NT2/D1 (cell line): ENCODE measurements at regions not wholly inside any gene's neighbourhood (a gene's known extent, or its start where the extent isn't known, plus 50 kb on each side); places are given as distances from the start of the nearest gene placed in this dataset.

Source experiments
- DNase-seq: peaks from one replicate; pipeline ENCODE4 v3.0.0-alpha.2; 2011; ENCODE audit warnings: low read depth, low spot score
- H3K27me3 ChIP-seq: 2 replicates; pipeline ENCODE4 v1.6.0; 2011; ENCODE audit warnings: mild to moderate bottlenecking; ENCODE audit not compliant: insufficient read length, insufficient read depth
- H3K36me3 ChIP-seq: 2 replicates; pipeline ENCODE4 v1.6.1; 2011; ENCODE audit warnings: mild to moderate bottlenecking, low read length, mixed read lengths; ENCODE audit not compliant: insufficient read depth, insufficient read length
- H3K4me1 ChIP-seq: 2 replicates; pipeline ENCODE4 v1.5.1; 2011; ENCODE audit not compliant: insufficient read depth, insufficient read length
- H3K4me3 ChIP-seq: 2 replicates; pipeline ENCODE4 v1.5.1; 2011; ENCODE audit warnings: low read depth; ENCODE audit not compliant: insufficient read length
- H3K9ac ChIP-seq: 2 replicates; pipeline ENCODE4 v1.6.0; 2011; ENCODE audit warnings: low read depth; ENCODE audit not compliant: insufficient read length
- H3K9me3 ChIP-seq: 2 replicates; pipeline ENCODE4 v1.5.1; 2011; ENCODE audit warnings: mild to moderate bottlenecking, low read length; ENCODE audit not compliant: insufficient read depth
- SUZ12 ChIP-seq: IDR thresholded peaks from 2 replicates; pipeline ENCODE4 v1.6.1; 2011; ENCODE audit not compliant: insufficient read length, insufficient read depth; ENCODE audit errors: extremely low read depth
- YY1 ChIP-seq: IDR thresholded peaks from 2 replicates; pipeline ENCODE4 v1.6.1; 2011; ENCODE audit not compliant: insufficient read length, insufficient read depth
- ZNF274 ChIP-seq: IDR thresholded peaks from 2 replicates; pipeline ENCODE4 v1.6.1; 2011; ENCODE audit warnings: mild to moderate bottlenecking, low read depth, low read length

DNA sequence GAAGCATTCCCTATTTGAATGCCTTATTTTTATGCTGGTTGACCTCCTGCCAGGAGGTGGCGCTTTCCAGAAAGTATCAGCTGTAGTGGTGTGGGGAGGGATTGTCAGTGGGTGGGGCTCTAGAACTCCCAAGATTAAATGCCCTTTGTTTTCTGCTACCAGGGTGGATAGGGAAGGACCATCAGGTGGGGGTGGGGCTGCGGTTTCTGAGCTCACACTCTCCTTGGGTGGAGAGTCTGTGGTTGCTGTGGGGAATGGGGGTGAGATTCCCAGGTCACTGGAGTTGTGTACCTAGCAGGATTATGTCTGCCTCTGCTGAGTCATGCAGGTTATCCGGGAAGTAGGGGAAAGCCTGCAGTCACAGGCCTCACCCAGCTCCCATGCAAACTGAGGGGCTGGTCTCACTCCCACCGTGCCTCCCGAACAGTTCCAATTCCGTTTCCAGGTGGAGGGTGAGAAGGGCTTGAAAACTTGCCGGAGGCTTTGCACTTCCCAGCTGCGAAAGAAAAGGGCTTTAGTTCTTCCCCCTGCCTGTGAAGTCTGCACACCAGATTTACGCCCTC lies 68.3 kb downstream of the ALG10B start:
- peaks cover 7% of the 10 kb centered on the region; the same call in 1 of the 2 replicates for H3K9me3 ChIP-seq
- H3K4me1 ChIP-seq = no peaks in the 10 kb centered on the region
- peak overlapping the region; percentile 70 for H3K9ac ChIP-seq
- H3K27me3 ChIP-seq = no peaks in the 10 kb centered on the region
- no peaks in the 10 kb centered on the region for H3K36me3 ChIP-seq
- peak overlapping the region; percentile 8 for H3K4me3 ChIP-seq
- no peak for TF ChIP-seq YY1
- TF ChIP-seq SUZ12 = no peak
- TF ChIP-seq ZNF274 = no peak
- DNase-seq = peak; percentile 32

DNA sequence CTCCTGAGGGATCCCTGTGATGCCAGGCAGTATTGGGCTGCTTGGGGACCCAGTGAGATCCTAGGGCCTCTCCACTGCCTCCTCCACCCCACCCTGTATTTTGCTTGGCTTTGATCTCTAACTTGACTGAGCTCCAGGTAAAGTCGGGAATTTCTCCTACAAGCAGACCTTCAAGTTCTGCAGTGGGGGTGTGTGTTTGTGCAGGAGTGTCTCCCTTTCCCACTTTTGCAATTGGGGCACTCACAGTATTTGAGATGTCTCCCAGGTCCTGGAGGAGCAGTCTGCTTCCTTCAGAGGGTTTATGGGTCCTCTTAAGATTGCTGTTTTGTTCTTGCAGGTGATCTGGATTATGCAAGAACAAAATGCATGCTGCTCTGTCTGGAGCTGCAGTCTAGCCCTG lies 68.9 kb downstream of the ALG10B start:
- no peaks in the 10 kb centered on the region for H3K36me3 ChIP-seq
- no peaks in the 10 kb centered on the region for H3K27me3 ChIP-seq
- no peak for DNase-seq
- TF ChIP-seq SUZ12 (no peak), ZNF274 (no peak), YY1 (no peak)
- H3K9me3 ChIP-seq = peaks cover 7% of the 10 kb centered on the region; the same call in 1 of the 2 replicates
- H3K4me3 ChIP-seq = peak overlapping the region; percentile 8
- H3K9ac ChIP-seq = peak overlapping the region; percentile 70
- H3K4me1 ChIP-seq = no peaks in the 10 kb centered on the region

- no peak for DNase-seq
- H3K27me3 ChIP-seq = no peaks in the 10 kb centered on the region
- H3K4me3 ChIP-seq = no peak overlapping the region
- no peak for TF ChIP-seq YY1
- no peak for TF ChIP-seq ZNF274
- no peak for TF ChIP-seq SUZ12
- no peaks in the 10 kb centered on the region for H3K4me1 ChIP-seq
- no peaks in the 10 kb centered on the region for H3K36me3 ChIP-seq
- no peak overlapping the region for H3K9ac ChIP-seq
- H3K9me3 ChIP-seq = peaks cover 4% of the 10 kb centered on the region; the same call in 1 of the 2 replicates
These were observed 69.8 kb downstream of the ALG10B start for GRCh38 chr12:38386205-38386985.

DNA sequence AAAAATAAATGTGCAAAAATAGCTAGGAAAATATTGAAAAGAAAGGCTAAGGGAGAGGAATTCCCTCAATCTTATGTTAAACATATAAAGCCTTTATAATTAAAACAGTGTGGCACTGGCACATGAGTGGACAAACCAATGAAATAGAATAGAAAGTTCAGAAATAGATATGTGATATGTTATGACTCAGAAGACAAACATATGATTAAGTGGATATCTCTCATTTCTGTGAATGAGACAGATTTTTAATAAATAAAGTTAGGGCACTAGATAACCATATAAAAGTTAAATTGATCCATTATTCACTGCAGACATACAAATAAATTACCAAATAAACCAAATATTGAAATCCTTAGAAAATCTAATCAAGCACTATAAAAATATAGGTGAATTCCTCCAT lies 73.0 kb downstream of the ALG10B start:
- Histone ChIP-seq H3K4me3 (no peak overlapping the region), H3K9ac (no peak overlapping the region), H3K9me3 (no peaks in the 10 kb centered on the region), H3K36me3 (no peaks in the 10 kb centered on the region), H3K27me3 (no peaks in the 10 kb centered on the region), H3K4me1 (no peaks in the 10 kb centered on the region)
- TF ChIP-seq YY1 (no peak), ZNF274 (no peak), SUZ12 (no peak)
- no peak for DNase-seq

GRCh38 chr12:38391007-38391406 lies 74.4 kb downstream of the ALG10B start:
- TF ChIP-seq YY1 (no peak), SUZ12 (no peak)
- Histone ChIP-seq H3K4me1 (no peaks in the 10 kb centered on the region), H3K9ac (no peak overlapping the region), H3K9me3 (no peaks in the 10 kb centered on the region; the same call in 1 of the 2 replicates), H3K4me3 (no peak overlapping the region), H3K36me3 (no peaks in the 10 kb centered on the region), H3K27me3 (no peaks in the 10 kb centered on the region)
- no peak for DNase-seq

GRCh38 chr12:38392554-38393144 lies 76.1 kb downstream of the ALG10B start:
- H3K9me3 ChIP-seq = no peaks in the 10 kb centered on the region; the same call in 1 of the 2 replicates
- H3K27me3 ChIP-seq = no peaks in the 10 kb centered on the region
- TF ChIP-seq SUZ12 (no peak), ZNF274 (no peak), YY1 (no peak)
- no peaks in the 10 kb centered on the region for H3K36me3 ChIP-seq
- H3K4me1 ChIP-seq = no peaks in the 10 kb centered on the region
- H3K4me3 ChIP-seq = no peak overlapping the region
- no peak overlapping the region for H3K9ac ChIP-seq
- DNase-seq = no peak

DNA sequence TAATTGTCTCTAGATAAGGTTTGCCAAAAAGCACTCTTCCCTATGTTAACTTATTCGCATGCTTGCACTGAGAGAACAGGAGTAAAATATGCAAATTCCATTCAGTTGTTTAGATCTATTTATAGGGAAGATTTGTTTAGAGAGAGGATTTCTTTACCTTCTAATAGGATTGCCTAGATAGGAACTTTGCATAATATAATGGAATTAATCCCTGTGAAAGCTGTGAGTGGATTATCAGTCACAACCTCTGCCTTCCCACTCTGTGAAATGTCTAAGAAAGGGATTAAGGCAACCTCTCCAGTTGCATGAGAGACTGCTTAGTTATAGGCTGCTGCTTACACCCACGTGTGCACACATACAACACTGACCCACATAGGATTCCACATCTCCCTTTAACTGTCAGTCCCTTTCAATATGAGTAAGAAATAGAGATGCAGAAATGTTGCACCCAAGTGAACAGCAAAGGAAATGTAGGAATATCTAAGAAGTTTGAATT lies 83.2 kb downstream of the ALG10B start:
- H3K9ac ChIP-seq = no peak overlapping the region
- no peak for DNase-seq
- H3K4me3 ChIP-seq = no peak overlapping the region
- peaks cover 6% of the 10 kb centered on the region; the same call in 1 of the 2 replicates for H3K9me3 ChIP-seq
- no peaks in the 10 kb centered on the region for H3K4me1 ChIP-seq
- H3K36me3 ChIP-seq = no peaks in the 10 kb centered on the region
- H3K27me3 ChIP-seq = no peaks in the 10 kb centered on the region
- no peak for TF ChIP-seq SUZ12
- no peak for TF ChIP-seq YY1
- TF ChIP-seq ZNF274 = no peak
